ENCODE measurements at regions not wholly inside any gene's neighbourhood (a gene's known extent, or its start where the extent isn't known, plus 50 kb on each side); places are given as distances from the start of the nearest gene placed in this dataset.

- DNase-seq: no peak
These were observed 96.2 kb downstream of the RASSF10 start for GRCh38 chr11:13105237-13105844.

DNA sequence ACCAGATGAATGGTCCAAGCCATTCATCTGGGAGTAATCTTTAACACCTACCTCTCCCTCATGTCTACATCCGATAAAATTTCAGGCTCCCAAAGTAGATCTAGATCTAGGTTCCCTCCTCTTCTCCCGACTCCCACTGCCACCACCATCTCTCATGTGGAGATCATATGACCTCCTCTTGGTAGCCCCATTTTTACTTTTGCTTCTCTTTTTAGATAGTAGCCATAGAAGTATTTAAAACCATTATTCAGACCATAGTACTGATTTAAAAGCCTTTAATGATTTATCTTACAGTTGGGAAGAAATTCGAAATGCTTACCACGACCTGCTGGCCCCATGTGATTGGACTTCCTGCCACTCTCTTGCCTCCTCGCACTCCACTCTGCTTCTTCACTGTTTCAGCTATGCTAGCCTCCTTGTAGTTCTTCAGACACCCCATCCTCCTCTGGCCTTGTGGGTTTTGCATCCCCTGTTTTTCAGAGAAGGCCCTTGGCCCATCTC, 98.5 kb downstream of the RASSF10 start:
- no peak for DNase-seq

- no peak for DNase-seq
These were observed 99.3 kb downstream of the RASSF10 start for GRCh38 chr11:13108416-13108815.

GRCh38 chr11:13109616-13110015, 100.5 kb downstream of the RASSF10 start:
- DNase-seq: no peak

- no peak for DNase-seq
These were observed 101.0 kb downstream of the RASSF10 start for GRCh38 chr11:13110145-13110544.

DNA sequence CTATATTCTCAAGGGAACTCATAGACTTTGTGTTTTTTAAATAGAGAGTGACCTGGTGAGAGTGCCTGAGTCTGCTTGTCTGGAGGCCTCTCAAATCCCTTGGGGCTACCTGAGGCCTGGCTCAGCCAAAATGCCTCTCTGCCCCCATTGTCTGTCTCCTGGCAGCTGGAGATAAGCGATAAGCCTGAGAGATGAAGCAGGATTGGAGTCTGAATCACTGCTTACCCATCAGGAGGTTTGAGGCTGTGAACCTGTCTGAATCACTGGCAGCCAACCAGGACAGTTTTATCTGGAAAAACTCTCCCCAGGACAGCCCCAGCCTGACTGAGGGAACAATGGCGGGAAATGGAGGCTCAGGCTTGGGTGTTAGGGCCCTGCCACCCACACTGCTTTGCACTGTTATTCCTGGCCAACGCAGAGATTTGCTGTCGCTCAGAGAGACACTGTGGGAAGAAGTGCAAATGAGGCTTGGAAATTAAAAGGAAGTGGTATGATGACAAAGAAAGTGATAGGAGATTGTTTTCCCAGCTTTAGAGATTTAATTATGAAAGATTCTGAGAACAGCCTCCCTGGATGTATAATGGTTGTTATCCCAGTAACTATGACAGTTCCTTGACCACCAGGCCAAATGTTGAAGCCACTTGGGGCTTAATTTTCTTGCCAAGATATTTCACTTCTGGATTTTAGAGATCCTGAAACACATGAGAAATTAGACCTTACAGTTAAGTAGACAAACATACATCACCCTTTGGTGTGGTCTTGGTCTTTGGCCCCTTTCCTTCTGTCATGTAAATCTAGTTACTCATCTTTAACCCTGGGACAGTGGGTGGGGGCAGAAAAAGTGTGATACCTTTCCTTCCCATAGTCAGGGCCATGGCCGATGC, 102.1 kb downstream of the RASSF10 start:
- DNase-seq: no peak

DNA sequence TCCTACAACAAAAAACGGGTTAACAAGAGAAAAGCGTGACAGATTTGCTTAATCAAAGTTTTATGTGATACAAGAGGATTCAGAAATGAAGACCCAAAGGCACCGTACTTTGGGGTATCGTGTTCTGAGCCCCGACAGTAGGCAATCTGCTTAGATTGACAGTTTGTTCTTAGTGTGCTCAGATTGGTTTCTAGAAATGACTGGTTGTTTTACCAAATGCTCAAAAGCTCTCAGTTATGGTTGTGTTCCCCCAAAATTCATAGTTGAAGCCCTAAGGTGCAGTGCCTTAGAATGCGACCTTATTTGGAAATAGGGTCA, 102.7 kb downstream of the RASSF10 start:
- DNase-seq: no peak

DNA sequence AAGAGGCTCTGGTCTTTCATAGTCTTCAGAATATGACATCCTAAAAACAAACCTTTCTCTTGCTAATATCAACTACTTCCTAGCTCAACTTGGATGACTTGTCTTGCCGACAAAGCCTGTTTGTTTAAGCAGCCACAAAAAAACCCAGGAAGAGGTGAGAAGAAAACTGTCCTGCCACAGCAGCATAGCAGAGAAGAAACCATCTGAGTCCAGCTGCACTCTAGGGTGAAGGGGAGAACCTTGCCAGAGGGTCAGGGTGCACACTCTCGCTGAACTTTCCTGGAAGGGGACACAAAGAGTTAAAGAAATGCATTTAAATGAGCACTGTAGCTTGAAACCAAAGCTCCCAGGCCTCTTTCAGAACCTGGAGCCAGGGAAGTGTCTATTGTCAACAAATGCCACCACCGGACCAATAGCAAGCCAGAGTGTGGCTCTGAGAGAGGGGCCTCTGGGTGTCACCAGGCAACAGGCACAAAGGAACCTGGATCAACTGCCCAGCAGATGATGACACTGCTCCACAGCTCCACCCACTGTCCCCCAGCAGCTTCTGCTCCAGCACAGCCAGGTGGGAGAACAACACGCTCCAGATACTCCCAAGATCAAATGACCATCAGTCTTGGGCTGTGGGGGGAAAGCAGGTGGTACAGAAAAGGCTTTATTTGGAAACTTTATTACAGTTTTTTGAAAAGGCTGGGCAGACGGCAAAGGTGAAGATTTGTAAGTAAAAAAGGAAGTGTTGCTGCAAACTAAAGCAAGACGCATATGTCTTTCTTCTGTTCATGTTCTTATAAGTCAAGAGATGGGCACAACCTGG, 105.7 kb downstream of the RASSF10 start:
- peak in 5 of 14 donors; percentile 8 to 43 (median 29) for DNase-seq

DNA sequence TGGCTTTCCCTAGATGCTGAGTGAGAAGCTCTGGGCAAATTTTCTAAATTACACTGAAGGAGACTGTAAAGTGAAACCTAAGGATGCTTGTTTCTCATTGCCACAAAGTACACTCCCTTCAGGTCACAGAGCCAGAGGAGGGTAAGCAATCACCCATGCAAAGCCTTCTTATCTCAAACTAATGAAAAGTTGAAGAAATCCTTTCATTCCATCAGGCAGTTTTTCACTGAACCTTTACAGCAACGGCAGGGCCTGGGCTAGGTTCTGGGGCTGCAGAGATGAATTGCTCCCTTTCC, 106.2 kb downstream of the RASSF10 start:
- DNase-seq: no peak

- DNase-seq: no peak
These were observed 107.4 kb downstream of the RASSF10 start for GRCh38 chr11:13116491-13116890.

DNA sequence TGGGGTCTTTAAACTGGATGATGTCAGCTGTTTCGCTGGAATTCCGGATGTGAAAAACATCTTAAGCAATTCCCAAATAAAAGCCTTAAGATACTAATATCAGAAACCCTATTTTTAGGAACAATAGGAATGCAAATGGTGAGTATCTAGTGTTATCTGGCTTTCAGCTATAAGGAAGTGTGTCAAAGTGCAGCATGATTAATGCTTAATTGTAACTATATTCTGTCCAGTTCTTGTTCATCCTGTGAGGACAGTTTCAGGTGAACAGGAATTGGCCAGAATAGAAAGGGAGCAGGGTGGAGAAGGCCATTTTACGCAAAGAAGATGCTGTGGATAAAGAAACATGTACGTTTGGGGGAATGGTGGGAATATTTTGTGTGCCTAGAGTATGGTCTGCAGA, 108.2 kb downstream of the RASSF10 start:
- no peak for DNase-seq

DNA sequence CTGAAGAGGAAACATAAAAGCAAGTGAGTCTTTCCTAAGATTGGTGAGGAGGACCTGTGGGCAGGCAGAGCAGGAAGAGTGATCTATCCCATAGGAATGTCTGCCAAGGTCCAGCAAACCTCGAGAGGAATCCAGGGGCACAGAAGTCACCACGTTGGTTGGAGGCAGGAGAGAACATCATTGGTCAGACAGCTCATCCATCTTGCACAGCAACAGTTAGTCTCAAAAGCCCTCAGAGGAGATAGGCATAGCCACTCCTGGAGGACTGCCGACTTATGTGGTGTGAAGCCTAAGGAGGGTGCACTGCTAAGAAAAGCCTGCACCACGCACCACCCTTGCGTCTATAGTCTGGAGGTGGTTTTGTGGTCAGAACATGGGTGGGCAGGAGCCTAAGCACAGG, 109.1 kb downstream of the RASSF10 start:
- DNase-seq: no peak

GRCh38 chr11:13118650-13119049, 109.5 kb downstream of the RASSF10 start:
- no peak for DNase-seq

- DNase-seq: no peak
These were observed 110.2 kb downstream of the RASSF10 start for GRCh38 chr11:13119361-13119760.

GRCh38 chr11:13119941-13120520, 110.9 kb downstream of the RASSF10 start:
- DNase-seq: no peak

- no peak for DNase-seq
These were observed 111.6 kb downstream of the RASSF10 start for GRCh38 chr11:13120691-13121090.

DNA sequence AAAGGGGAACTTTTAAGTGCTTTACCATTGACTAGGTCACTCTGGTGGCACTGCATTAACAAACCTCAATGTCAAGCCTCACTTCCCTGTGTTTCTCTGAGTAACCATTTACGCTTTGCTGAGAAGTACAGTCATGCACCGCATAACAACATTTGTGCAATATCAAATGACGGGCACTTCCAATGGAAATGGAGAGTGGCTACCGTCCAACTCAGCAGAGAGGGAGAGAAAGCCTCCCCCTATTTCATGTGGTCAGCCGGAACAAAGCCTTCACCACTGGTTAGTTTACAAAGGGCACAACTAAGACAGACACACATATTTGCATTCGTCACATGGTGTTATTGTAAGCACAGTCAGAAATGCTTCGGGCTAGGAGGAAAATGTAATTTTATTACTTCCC, 117.3 kb downstream of the RASSF10 start:
- DNase-seq: no peak

- no peak for DNase-seq
These were observed 118.0 kb downstream of the RASSF10 start for GRCh38 chr11:13127161-13127560.

GRCh38 chr11:13128354-13128753, 119.2 kb downstream of the RASSF10 start:
- no peak for DNase-seq

DNA sequence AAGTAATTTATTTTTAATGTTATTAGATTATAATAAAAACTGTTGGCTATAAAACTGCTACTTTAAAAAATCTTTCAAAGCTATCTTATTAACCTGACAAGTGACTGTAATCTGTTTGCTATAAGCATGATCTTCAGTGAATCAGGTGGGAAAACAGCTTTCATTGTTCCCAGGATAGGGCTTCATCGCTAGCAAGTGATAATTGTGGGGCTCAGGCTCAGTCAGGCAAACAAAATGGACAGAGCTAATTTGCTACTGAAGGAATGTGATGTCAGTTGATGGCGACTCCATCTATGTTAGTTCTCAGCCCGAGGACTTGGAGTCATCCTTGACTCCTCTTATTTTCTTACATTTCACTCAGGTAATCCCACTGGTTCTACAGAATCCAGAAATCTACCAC, 125.0 kb downstream of the RASSF10 start:
- no peak for DNase-seq

DNA sequence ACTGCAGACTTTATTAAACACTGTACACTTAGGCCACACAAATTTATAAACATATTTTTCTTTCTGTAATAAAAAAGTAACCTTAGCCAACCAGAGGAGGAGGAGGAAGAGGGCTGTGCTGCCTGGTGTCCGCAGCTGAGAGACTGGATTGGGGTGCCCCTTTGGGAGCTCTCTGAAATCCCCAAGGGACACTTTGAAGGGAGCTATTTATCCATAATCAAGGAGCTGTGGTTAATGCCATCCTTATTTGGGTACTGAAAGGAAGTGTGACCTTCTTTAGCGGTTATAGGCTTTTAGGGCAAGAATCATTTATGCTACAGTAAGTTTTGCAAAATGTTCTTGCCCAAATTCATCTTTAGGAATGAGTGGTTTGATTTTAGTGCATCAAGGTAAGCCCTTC, 125.8 kb downstream of the RASSF10 start:
- no peak for DNase-seq

GRCh38 chr11:13135385-13136271, 126.5 kb downstream of the RASSF10 start:
- peak in 12 of 14 donors; percentile 6 to 78 (median 46) for DNase-seq

All from C1 segment of cervical spinal cord (tissue), 14 donors.